GM23338 (cell line): ENCODE measurements at regions not wholly inside any gene's neighbourhood (a gene's known extent, or its start where the extent isn't known, plus 50 kb on each side); places are given as distances from the start of the nearest gene placed in this dataset.

Experiments
- ATAC-seq: fragments of 200-7000 bp; cut with Tn5 transposase; 3 replicates; pipeline ENCODE4 v1.9.1; 2020
- DNase-seq: peaks from one replicate; pipeline ENCODE4 v3.0.0-alpha.2; 2015; ENCODE audit warnings: low spot score
- H2AFZ ChIP-seq: fragments of 200-600 bp; sonication (generic); 2 replicates; pipeline ENCODE4 v1.8.0; 2016; ENCODE audit warnings: antibody characterized with exemption, mild to moderate bottlenecking, moderate library complexity
- H3F3A ChIP-seq: fragments of 200-600 bp; sonication (generic); replicated peaks from 2 replicates; pipeline ENCODE4 v1.8.0; 2017; ENCODE audit warnings: antibody characterized with exemption, mixed run types, low read depth
- H3K27ac ChIP-seq: fragments of 200-600 bp; sonication (generic); 2 replicates; pipeline ENCODE4 v1.6.1; 2016; ENCODE audit warnings: low read depth
- H3K27me3 ChIP-seq: fragments of 200-600 bp; sonication (generic); 2 replicates; pipeline ENCODE4 v1.8.0; 2016; ENCODE audit warnings: mild to moderate bottlenecking, mixed run types, moderate library complexity; ENCODE audit not compliant: insufficient read depth
- H3K36me3 ChIP-seq: fragments of 200-600 bp; sonication (generic); 2 replicates; pipeline ENCODE4 v1.8.0; 2016; ENCODE audit warnings: mild to moderate bottlenecking; ENCODE audit not compliant: insufficient read depth
- H3K4me1 ChIP-seq: fragments of 200-600 bp; sonication (generic); 2 replicates; pipeline ENCODE4 v1.8.0; 2016; ENCODE audit warnings: mild to moderate bottlenecking, moderate library complexity; ENCODE audit not compliant: insufficient read depth
- H3K4me2 ChIP-seq: fragments of 200-600 bp; sonication (generic); 2 replicates; pipeline ENCODE4 v1.7.1; 2017; ENCODE audit warnings: mixed run types
- H3K4me3 ChIP-seq: fragments of 200-600 bp; sonication (generic); 2 replicates; pipeline ENCODE4 v1.6.1; 2016; ENCODE audit warnings: mixed run types
- H3K79me2 ChIP-seq: fragments of 200-600 bp; sonication (generic); replicated peaks from 2 replicates; pipeline ENCODE4 v1.8.0; 2017; ENCODE audit warnings: mild to moderate bottlenecking; ENCODE audit not compliant: insufficient read depth
- H3K9me2 ChIP-seq: fragments of 200-600 bp; sonication (generic); 2 replicates; pipeline ENCODE4 v1.8.0; 2017; ENCODE audit not compliant: insufficient read depth
- H4K20me1 ChIP-seq: fragments of 200-600 bp; sonication (generic); replicated peaks from 2 replicates; pipeline ENCODE4 v1.8.0; 2017; ENCODE audit warnings: mild to moderate bottlenecking; ENCODE audit not compliant: insufficient read depth
- H3K27ac Mint-ChIP-seq: 2 replicates; pipeline ENCODE4 v1.8.0; 2020; ENCODE audit warnings: inconsistent platforms, mild to moderate bottlenecking, moderate library complexity, mixed read lengths
- H3K27me3 Mint-ChIP-seq: 3 replicates; pipeline ENCODE4 v1.8.0; 2022; ENCODE audit warnings: low read depth, mild to moderate bottlenecking, moderate library complexity, mixed read lengths, inconsistent platforms; ENCODE audit not compliant: insufficient read depth, poor library complexity
- H3K36me3 Mint-ChIP-seq: 3 replicates; pipeline ENCODE4 v1.8.0; 2021; ENCODE audit warnings: low read depth, mild to moderate bottlenecking, inconsistent platforms, moderate library complexity, mixed read lengths
- H3K4me1 Mint-ChIP-seq: 3 replicates; pipeline ENCODE4 v1.8.0; 2020; ENCODE audit warnings: mild to moderate bottlenecking, inconsistent platforms, mixed read lengths
- H3K4me3 Mint-ChIP-seq: 3 replicates; pipeline ENCODE4 v1.8.0; 2021; ENCODE audit warnings: moderate library complexity, mild to moderate bottlenecking, inconsistent platforms, mixed read lengths
- H3K9me3 Mint-ChIP-seq: 3 replicates; pipeline ENCODE4 v1.8.0; 2020; ENCODE audit warnings: moderate library complexity, mild to moderate bottlenecking, inconsistent platforms, mixed read lengths
- CREB1 ChIP-seq: fragments of 250-450 bp; sonication (Bioruptor Pico); IDR thresholded peaks from 2 replicates; pipeline ENCODE4 v1.5.0; 2020; ENCODE audit warnings: low read depth, mild to moderate bottlenecking, moderate library complexity
- CTCF ChIP-seq, 2 experiments: fragments of 200-600 bp in 1 of 2; sonication (generic) in 1 of 2; conservative IDR thresholded peaks; 2 replicates each; pipeline versions ENCODE4 v1.5.1 to v1.6.1; 2016 to 2017; ENCODE audit warnings: antibody characterized with exemption in 2 of 2, low read depth in 2 of 2, mild to moderate bottlenecking in 2 of 2, moderate library complexity in 1 of 2
- ETS1 ChIP-seq: IDR thresholded peaks from 2 replicates; pipeline ENCODE4 v1.6.1; 2016; ENCODE audit warnings: antibody characterized with exemption
- EZH2 ChIP-seq: fragments of 200-600 bp; sonication (generic); IDR thresholded peaks from one replicate; pipeline ENCODE4 v1.8.0; 2017; ENCODE audit warnings: antibody characterized with exemption, mild to moderate bottlenecking, low read depth; ENCODE audit not compliant: unreplicated experiment
- EZH2phosphoT487 ChIP-seq: fragments of 200-600 bp; sonication (generic); IDR thresholded peaks from one replicate; pipeline ENCODE4 v1.8.1; 2018; ENCODE audit warnings: antibody characterized with exemption; ENCODE audit not compliant: unreplicated experiment
- JUNB ChIP-seq: IDR thresholded peaks from one replicate; pipeline ENCODE4 v1.6.1; 2016; ENCODE audit warnings: antibody characterized with exemption; ENCODE audit not compliant: unreplicated experiment
- NANOG ChIP-seq: IDR thresholded peaks from 2 replicates; pipeline ENCODE4 v1.6.1; 2016; ENCODE audit warnings: antibody characterized with exemption, borderline replicate concordance
- POLR2AphosphoS5 ChIP-seq: IDR thresholded peaks from 2 replicates; pipeline ENCODE4 v1.6.1; 2016; ENCODE audit warnings: antibody characterized with exemption, low read depth
- REST ChIP-seq: IDR thresholded peaks from one replicate; pipeline ENCODE4 v1.6.1; 2018; ENCODE audit warnings: antibody characterized with exemption; ENCODE audit not compliant: unreplicated experiment
- STAT1 ChIP-seq: IDR thresholded peaks from one replicate; pipeline ENCODE4 v1.6.1; 2016; ENCODE audit warnings: antibody characterized with exemption; ENCODE audit not compliant: unreplicated experiment
- ZNF114 ChIP-seq: fragments of 250-450 bp; sonication (Bioruptor Pico); IDR thresholded peaks from 2 replicates; pipeline ENCODE4 v1.5.0; 2020; ENCODE audit warnings: mild to moderate bottlenecking, moderate library complexity
- ZNF331 ChIP-seq: fragments of 250-450 bp; sonication (Bioruptor Pico); IDR thresholded peaks from 2 replicates; pipeline ENCODE4 v1.5.0; 2020; ENCODE audit warnings: low read depth, mild to moderate bottlenecking, moderate library complexity
- ZNF462 ChIP-seq: fragments of 250-450 bp; sonication (Bioruptor Pico); IDR thresholded peaks from 2 replicates; pipeline ENCODE4 v1.5.0; 2020; ENCODE audit warnings: mild to moderate bottlenecking, moderate library complexity

- Histone ChIP-seq H3K27me3 (no peaks in the 10 kb centered on the region), H3K4me2 (no peak overlapping the region), H3K9me2 (no peaks in the 10 kb centered on the region), H2AFZ (no peak overlapping the region), H3F3A (no peaks in the 10 kb centered on the region), H3K36me3 (no peaks in the 10 kb centered on the region; the same call in 1 of the 2 replicates), H3K27ac (no peak overlapping the region), H3K4me3 (no peak overlapping the region), H3K79me2 (no peaks in the 10 kb centered on the region), H3K4me1 (no peaks in the 10 kb centered on the region), H4K20me1 (no peaks in the 10 kb centered on the region)
- no peaks in the 10 kb centered on the region; the same call in 2 of the 3 replicates for H3K4me1 Mint-ChIP-seq
- H3K9me3 Mint-ChIP-seq = peaks cover 21% of the 10 kb centered on the region; the same call in 2 of the 3 replicates
- H3K36me3 Mint-ChIP-seq = peaks cover 11% of the 10 kb centered on the region; the same call in 2 of the 3 replicates
- no peak overlapping the region for H3K27ac Mint-ChIP-seq
- TF ChIP-seq EZH2phosphoT487 (no peak), POLR2AphosphoS5 (no peak), NANOG (no peak), CTCF (conservative IDR thresholded peaks at IDR 0.05; ENCODE audit: low read depth in 2 of 2) (no peak), EZH2 (no peak), ZNF462 (CRISPR knock-in tag) (no peak), ETS1 (no peak), CREB1 (no peak), ZNF114 (CRISPR knock-in tag) (no peak), JUNB (no peak), REST (no peak), STAT1 (no peak), ZNF331 (CRISPR knock-in tag) (no peak)
- DNase-seq (no peak), ATAC-seq (no peak)
- no peaks in the 10 kb centered on the region for H3K27me3 Mint-ChIP-seq
- no peak overlapping the region for H3K4me3 Mint-ChIP-seq
Measured at GRCh38 chr5:125537661-125538060, 791.2 kb upstream of the ZNF608 start.
